Panc1 (cell line): ENCODE measurements at regions not wholly inside any gene's neighbourhood (a gene's known extent, or its start where the extent isn't known, plus 50 kb on each side); places are given as distances from the start of the nearest gene placed in this dataset.
"Not testable (repeated sequence)": the region's sequence is repeated elsewhere in the genome, so short reads cannot be mapped to it uniquely, and the experiment has no call there.

Experiments
- ATAC-seq: fragments of 200-7000 bp; cut with Tn5 transposase; 2 replicates; pipeline ENCODE4 v1.9.1; 2020; ENCODE audit warnings: mild to moderate bottlenecking, moderate library complexity
- BruUV-seq: library from RNA; stranded (reverse); fragments of 400-500 nt; replicated peaks from 2 replicates; lab custom pipeline; 2021; lab: Mats Ljungman, UMichigan
- CTCF ChIA-PET: fragments of 300-600 bp; sonication (Branson Sonifier 250); formaldehyde crosslinking; loops from one replicate; lab custom pipeline; 2022; ENCODE audit warnings: antibody characterized with exemption; lab: Charles Lee
- POLR2A ChIA-PET: fragments of 300-600 bp; sonication (Branson Sonifier 250); formaldehyde crosslinking; loops from one replicate; lab custom pipeline; 2022; ENCODE audit warnings: antibody characterized with exemption; lab: Charles Lee
- DNase-seq: peaks from one replicate; pipeline ENCODE4 v3.0.0-alpha.2; 2010; ENCODE audit warnings: low read depth, low spot score
- H3K27ac ChIP-seq: 2 replicates; pipeline ENCODE4 v1.5.1; 2011; ENCODE audit warnings: mild to moderate bottlenecking, low read length, inconsistent platforms
- H3K27me3 ChIP-seq: fragments of 200-500 bp; sonication (Bioruptor generic); 2 replicates; pipeline ENCODE4 v1.6.0; 2014; ENCODE audit warnings: low read length, inconsistent platforms; ENCODE audit not compliant: control insufficient read depth, insufficient read depth
- H3K36me3 ChIP-seq: fragments of 200-500 bp; sonication (Bioruptor generic); 2 replicates; pipeline ENCODE4 v1.5.1; 2014; ENCODE audit warnings: inconsistent platforms, mild to moderate bottlenecking, low read length, moderate library complexity; ENCODE audit not compliant: control insufficient read depth, insufficient read depth
- H3K4me1 ChIP-seq: 2 replicates; pipeline ENCODE4 v1.5.1; 2011; ENCODE audit warnings: inconsistent platforms, mild to moderate bottlenecking, low read length, moderate library complexity; ENCODE audit not compliant: control insufficient read depth, insufficient read depth
- H3K4me3 ChIP-seq, 2 experiments: 2 replicates each; pipeline ENCODE4 v1.5.1; 2011 to 2012; ENCODE audit warnings: low read depth in 2 of 2, low read length in 2 of 2, mild to moderate bottlenecking in 2 of 2, inconsistent platforms in 1 of 2, moderate library complexity in 1 of 2
- H3K9me3 ChIP-seq: fragments of 200-500 bp; sonication (Bioruptor generic); 2 replicates; pipeline ENCODE4 v1.5.1; 2014; ENCODE audit warnings: low read depth, mild to moderate bottlenecking, inconsistent platforms, low read length, moderate library complexity; ENCODE audit not compliant: control insufficient read depth, insufficient read depth
- CTCF ChIP-seq: fragments of 450-650 bp; IDR thresholded peaks from 2 replicates; pipeline ENCODE4 v1.5.1; 2017; ENCODE audit warnings: mild to moderate bottlenecking
- POLR2AphosphoS5 ChIP-seq: IDR thresholded peaks from 2 replicates; pipeline ENCODE4 v1.6.1; 2012; ENCODE audit warnings: mild to moderate bottlenecking, low read depth, low read length, moderate library complexity
- REST ChIP-seq, 2 experiments: IDR thresholded peaks; 2 replicates each; pipeline ENCODE4 v1.6.1; 2011 to 2012; ENCODE audit warnings: low read depth in 2 of 2, control low read depth in 1 of 2, low read length in 1 of 2, mild to moderate bottlenecking in 1 of 2, moderate library complexity in 1 of 2; ENCODE audit not compliant: insufficient read depth in 1 of 2
- SIN3A ChIP-seq: IDR thresholded peaks from 2 replicates; pipeline ENCODE4 v1.6.1; 2012; ENCODE audit warnings: low read depth, mild to moderate bottlenecking, low read length, moderate library complexity, borderline replicate concordance; ENCODE audit not compliant: insufficient read depth
- TCF7L2 ChIP-seq: IDR thresholded peaks from 2 replicates; pipeline ENCODE4 v1.6.1; 2011; ENCODE audit warnings: mild to moderate bottlenecking, low read depth, low read length, inconsistent platforms
- in situ Hi-C: cut with HindIII; loops from 2 replicates; pipeline ENCODE4 v1.10.0; 2016; ENCODE audit warnings: low sequenced_read_pairs, low pct_unique_long_range_greater_than_20kb
- intact Hi-C: fragments of 100-400 bp; cut with micrococcal nuclease; formaldehyde crosslinking; loops from one replicate; pipeline ENCODE4 v1.10.0; 2022; ENCODE audit not compliant: unreplicated experiment

GRCh38 chr15:35260941-35261340 is 175.8 kb upstream of the NANOGP8 start:
- CTCF ChIA-PET = no interaction called here
- BruUV-seq = no TSS peak
- H3K4me3 ChIP-seq = no peak overlapping the region

GRCh38 chr15:35260274-35260673 is 175.2 kb upstream of the NANOGP8 start:
- CTCF ChIA-PET, ATAC-seq, in situ Hi-C loops, BruUV-seq, DNase-seq, POLR2A ChIA-PET, H3K27me3 ChIP-seq, H3K4me1 ChIP-seq, intact Hi-C loops, H3K27ac ChIP-seq, H3K9me3 ChIP-seq, H3K36me3 ChIP-seq, H3K4me3 ChIP-seq: not testable (repeated sequence)

More at GRCh38 chr15:35260941-35261340, 175.8 kb upstream of the NANOGP8 start:
- Histone ChIP-seq H3K4me1 (no peaks in the 10 kb centered on the region), H3K27me3 (no peaks in the 10 kb centered on the region), H3K36me3 (no peaks in the 10 kb centered on the region), H3K9me3 (no peaks in the 10 kb centered on the region), H3K27ac (no peak overlapping the region)
- POLR2A ChIA-PET = no interaction called here
- ATAC-seq (no peak), DNase-seq (no peak)
- intact Hi-C loops (no loop called here), in situ Hi-C loops (no loop called here)
- TF ChIP-seq POLR2AphosphoS5 (no peak), SIN3A (no peak), TCF7L2 (no peak), REST (IDR thresholded peaks at IDR 0.05; ENCODE audit: insufficient read depth in 1 of 2, low read depth in 2 of 2, low read length in 1 of 2) (no peak), CTCF (no peak)

GRCh38 chr15:35256551-35256950 is 171.5 kb upstream of the NANOGP8 start:
- intact Hi-C loops (no loop called here), in situ Hi-C loops (no loop called here)
- no TSS peak for BruUV-seq
- CTCF ChIA-PET = no interaction called here
- Histone ChIP-seq H3K27ac (no peak overlapping the region), H3K4me1 (no peaks in the 10 kb centered on the region), H3K4me3 (no peak overlapping the region), H3K27me3 (no peaks in the 10 kb centered on the region), H3K36me3 (no peaks in the 10 kb centered on the region), H3K9me3 (no peaks in the 10 kb centered on the region)
- no peak for DNase-seq
- ATAC-seq = no peak
- POLR2A ChIA-PET = no interaction called here
- TF ChIP-seq CTCF (no peak), REST (IDR thresholded peaks at IDR 0.05; ENCODE audit: insufficient read depth in 1 of 2, low read depth in 2 of 2, low read length in 1 of 2) (no peak), TCF7L2 (no peak), POLR2AphosphoS5 (no peak), SIN3A (no peak)
